H9 (cell line): ENCODE measurements at regions not wholly inside any gene's neighbourhood (a gene's known extent, or its start where the extent isn't known, plus 50 kb on each side); places are given as distances from the start of the nearest gene placed in this dataset.

ENCODE experiments used
- DNase-seq: peaks from one replicate; pipeline ENCODE4 v3.0.0-alpha.2; 2017
- H2AFZ ChIP-seq: one replicate; pipeline ENCODE4 v1.6.1; 2013; ENCODE audit warnings: mild to moderate bottlenecking, low read length, control low read depth, moderate library complexity
- H2AK5ac ChIP-seq: 2 replicates; pipeline ENCODE4 v1.6.1; 2013; ENCODE audit warnings: low read length, control low read depth, mixed read lengths; ENCODE audit not compliant: insufficient read length
- H2BK120ac ChIP-seq: one replicate; pipeline ENCODE4 v1.6.1; 2013; ENCODE audit warnings: low read depth, mild to moderate bottlenecking, low read length, control low read depth, inconsistent platforms; ENCODE audit not compliant: poor library complexity, severe bottlenecking
- H2BK12ac ChIP-seq: 2 replicates; pipeline ENCODE4 v1.6.1; 2013; ENCODE audit warnings: low read length, control low read depth, mixed read lengths, low read depth; ENCODE audit not compliant: insufficient read length
- H2BK15ac ChIP-seq: 2 replicates; pipeline ENCODE4 v1.6.1; 2013; ENCODE audit warnings: low read depth, low read length, control low read depth
- H2BK20ac ChIP-seq: one replicate; pipeline ENCODE4 v1.6.1; 2013; ENCODE audit warnings: low read depth, mild to moderate bottlenecking, low read length, control low read depth, inconsistent platforms; ENCODE audit not compliant: poor library complexity, severe bottlenecking
- H2BK5ac ChIP-seq: 2 replicates; pipeline ENCODE4 v1.6.1; 2013; ENCODE audit warnings: low read length, control low read depth, mixed read lengths; ENCODE audit not compliant: insufficient read length
- H3K14ac ChIP-seq: 2 replicates; pipeline ENCODE4 v1.6.1; 2013; ENCODE audit warnings: low read length, control low read depth; ENCODE audit not compliant: insufficient read depth
- H3K18ac ChIP-seq: 2 replicates; pipeline ENCODE4 v1.6.1; 2013; ENCODE audit warnings: low read depth, mild to moderate bottlenecking, mixed read lengths, low read length, control low read depth; ENCODE audit not compliant: insufficient read length
- H3K23ac ChIP-seq: 2 replicates; pipeline ENCODE4 v1.6.1; 2013; ENCODE audit warnings: low read length, control low read depth, mixed read lengths, low read depth; ENCODE audit not compliant: insufficient read length
- H3K23me2 ChIP-seq: 2 replicates; pipeline ENCODE4 v1.6.1; 2013; ENCODE audit warnings: low read depth, mild to moderate bottlenecking, mixed read lengths, low read length, control low read depth; ENCODE audit not compliant: insufficient read length, poor library complexity, severe bottlenecking
- H3K27ac ChIP-seq: 2 replicates; pipeline ENCODE4 v1.5.1; 2013; ENCODE audit warnings: low read length, control low read depth, mixed read lengths, low read depth; ENCODE audit not compliant: insufficient read length
- H3K27me3 ChIP-seq: 2 replicates; pipeline ENCODE4 v1.6.1; 2013; ENCODE audit warnings: low read length, control low read depth, inconsistent platforms; ENCODE audit not compliant: insufficient read depth
- H3K4ac ChIP-seq: 2 replicates; pipeline ENCODE4 v1.6.1; 2013; ENCODE audit warnings: low read depth, mild to moderate bottlenecking, control low read depth, inconsistent platforms, low read length, moderate library complexity
- H3K4me1 ChIP-seq: 2 replicates; pipeline ENCODE4 v1.6.1; 2013; ENCODE audit warnings: low read length, control low read depth, inconsistent platforms; ENCODE audit not compliant: insufficient read depth
- H3K4me2 ChIP-seq: 2 replicates; pipeline ENCODE4 v1.6.1; 2013; ENCODE audit warnings: low read length, control low read depth, mixed read lengths; ENCODE audit not compliant: insufficient read length, insufficient read depth
- H3K56ac ChIP-seq: 2 replicates; pipeline ENCODE4 v1.6.1; 2013; ENCODE audit warnings: low read depth, mild to moderate bottlenecking, mixed read lengths, low read length, control low read depth; ENCODE audit not compliant: insufficient read length
- H3K79me1 ChIP-seq: 2 replicates; pipeline ENCODE4 v1.6.1; 2013; ENCODE audit warnings: low read depth, mild to moderate bottlenecking, moderate library complexity, low read length, control low read depth, inconsistent platforms; ENCODE audit not compliant: insufficient read depth, poor library complexity, severe bottlenecking
- H3K79me2 ChIP-seq: 2 replicates; pipeline ENCODE4 v1.6.1; 2013; ENCODE audit warnings: low read length, control low read depth, inconsistent platforms; ENCODE audit not compliant: insufficient read depth
- H3K9ac ChIP-seq: 2 replicates; pipeline ENCODE4 v1.6.1; 2013; ENCODE audit warnings: low read length, control low read depth, mixed read lengths; ENCODE audit not compliant: insufficient read length; ENCODE audit errors: extremely low read depth
- H3K9me3 ChIP-seq: one replicate; pipeline ENCODE4 v1.6.1; 2013; ENCODE audit warnings: low read depth, low read length, inconsistent platforms; ENCODE audit not compliant: control insufficient read depth
- H3T11ph ChIP-seq: one replicate; pipeline ENCODE4 v1.6.1; 2013; ENCODE audit warnings: mild to moderate bottlenecking, low read length, control low read depth, inconsistent platforms
- H4K20me1 ChIP-seq: one replicate; pipeline ENCODE4 v1.6.1; 2013; ENCODE audit not compliant: control insufficient read depth, insufficient read length, insufficient read depth
- H4K5ac ChIP-seq: 2 replicates; pipeline ENCODE4 v1.6.1; 2013; ENCODE audit warnings: low read depth, mild to moderate bottlenecking, mixed read lengths, low read length, control low read depth; ENCODE audit not compliant: insufficient read length
- H4K8ac ChIP-seq: replicated peaks from 2 replicates; pipeline ENCODE4 v1.6.1; 2013; ENCODE audit warnings: low read length, control low read depth, mixed read lengths, low read depth; ENCODE audit not compliant: insufficient read length
- H4K91ac ChIP-seq: 2 replicates; pipeline ENCODE4 v1.6.1; 2013; ENCODE audit warnings: low read depth, mild to moderate bottlenecking, moderate library complexity, mixed read lengths, low read length, control low read depth; ENCODE audit not compliant: insufficient read length
- H3K27ac Mint-ChIP-seq, 3 experiments: 2 replicates in 2 of 3; 3 replicates in 1 of 3; pipeline ENCODE4 v1.8.0; 2020 to 2021; ENCODE audit warnings: mixed read lengths in 3 of 3, mild to moderate bottlenecking in 1 of 3, moderate library complexity in 1 of 3
- H3K27me3 Mint-ChIP-seq: 2 replicates; pipeline ENCODE4 v1.8.0; 2021; ENCODE audit warnings: low read depth, mild to moderate bottlenecking, moderate library complexity, mixed read lengths
- H3K36me3 Mint-ChIP-seq, 3 experiments: 2 replicates in 2 of 3; 3 replicates in 1 of 3; pipeline ENCODE4 v1.8.0; 2020 to 2021; ENCODE audit warnings: low read depth in 3 of 3, mixed read lengths in 3 of 3; ENCODE audit not compliant: insufficient read depth in 1 of 3
- H3K4me1 Mint-ChIP-seq, 2 experiments: 2 replicates each; pipeline ENCODE4 v1.8.0; 2020; ENCODE audit warnings: mixed read lengths in 2 of 2
- H3K4me3 Mint-ChIP-seq, 2 experiments: 2 replicates in 1 of 2; 3 replicates in 1 of 2; pipeline ENCODE4 v1.8.0; 2020 to 2021; ENCODE audit warnings: mild to moderate bottlenecking in 2 of 2, mixed read lengths in 2 of 2, moderate library complexity in 1 of 2
- H3K9me3 Mint-ChIP-seq, 2 experiments: 2 replicates in 1 of 2; 3 replicates in 1 of 2; pipeline ENCODE4 v1.8.0; 2020; ENCODE audit warnings: mild to moderate bottlenecking in 2 of 2, mixed read lengths in 2 of 2, moderate library complexity in 1 of 2
- TF ChIP-seq, protein P1 (sequence below): fragments of 200-600 bp; sonication (generic); conservative IDR thresholded peaks from 3 replicates; pipeline ENCODE4 v1.8.0; 2021; ENCODE audit warnings: antibody characterized with exemption, mild to moderate bottlenecking

DNA sequence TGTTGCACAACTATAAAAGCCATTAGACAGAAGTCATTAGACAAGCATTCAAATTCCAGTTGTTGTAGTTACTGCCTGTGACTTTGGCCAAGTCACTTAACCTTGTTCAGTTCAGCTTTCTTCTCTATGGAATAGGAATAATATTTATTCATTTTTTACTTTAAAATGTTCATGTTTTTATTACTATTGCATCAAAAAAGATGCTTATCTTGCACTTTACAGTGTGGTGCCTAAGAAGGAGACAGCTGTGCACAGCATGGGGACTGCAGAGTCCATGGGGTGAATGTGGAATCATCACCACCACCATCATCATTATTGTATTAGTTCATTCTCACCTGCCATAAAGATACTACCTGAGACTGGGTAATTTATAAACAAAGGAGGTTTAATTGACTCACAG, 504.2 kb downstream of the SOX2 start:
- no peak for DNase-seq
- Mint-ChIP-seq H3K9me3 (no peaks in the 10 kb centered on the region), H3K36me3 (no peaks in the 10 kb centered on the region), H3K4me3 (no peak overlapping the region), H3K27ac (no peak overlapping the region), H3K27me3 (no peaks in the 10 kb centered on the region; the same call in 1 of the 2 replicates), H3K4me1 (peaks cover 37 to 38% of the 10 kb centered on the region in 2 experiments)
- no peak overlapping the region for H3K23ac ChIP-seq
- H4K20me1 ChIP-seq = no peaks in the 10 kb centered on the region
- H3K9me3 ChIP-seq = no peaks in the 10 kb centered on the region
- H3K18ac ChIP-seq = no peak overlapping the region
- TF ChIP-seq, protein P1, sequence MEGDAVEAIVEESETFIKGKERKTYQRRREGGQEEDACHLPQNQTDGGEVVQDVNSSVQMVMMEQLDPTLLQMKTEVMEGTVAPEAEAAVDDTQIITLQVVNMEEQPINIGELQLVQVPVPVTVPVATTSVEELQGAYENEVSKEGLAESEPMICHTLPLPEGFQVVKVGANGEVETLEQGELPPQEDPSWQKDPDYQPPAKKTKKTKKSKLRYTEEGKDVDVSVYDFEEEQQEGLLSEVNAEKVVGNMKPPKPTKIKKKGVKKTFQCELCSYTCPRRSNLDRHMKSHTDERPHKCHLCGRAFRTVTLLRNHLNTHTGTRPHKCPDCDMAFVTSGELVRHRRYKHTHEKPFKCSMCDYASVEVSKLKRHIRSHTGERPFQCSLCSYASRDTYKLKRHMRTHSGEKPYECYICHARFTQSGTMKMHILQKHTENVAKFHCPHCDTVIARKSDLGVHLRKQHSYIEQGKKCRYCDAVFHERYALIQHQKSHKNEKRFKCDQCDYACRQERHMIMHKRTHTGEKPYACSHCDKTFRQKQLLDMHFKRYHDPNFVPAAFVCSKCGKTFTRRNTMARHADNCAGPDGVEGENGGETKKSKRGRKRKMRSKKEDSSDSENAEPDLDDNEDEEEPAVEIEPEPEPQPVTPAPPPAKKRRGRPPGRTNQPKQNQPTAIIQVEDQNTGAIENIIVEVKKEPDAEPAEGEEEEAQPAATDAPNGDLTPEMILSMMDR = no peak
- H2BK12ac ChIP-seq = no peak overlapping the region
- H2AFZ ChIP-seq = no peak overlapping the region
- H4K8ac ChIP-seq = no peak overlapping the region
- H2BK20ac ChIP-seq = no peak overlapping the region
- no peak overlapping the region for H3K27ac ChIP-seq
- H3K4me2 ChIP-seq = no peak overlapping the region
- H3K23me2 ChIP-seq = no peaks in the 10 kb centered on the region
- H3K79me2 ChIP-seq = no peaks in the 10 kb centered on the region
- H3K4ac ChIP-seq = no peak overlapping the region
- no peak overlapping the region for H2BK120ac ChIP-seq
- no peaks in the 10 kb centered on the region for H3K79me1 ChIP-seq
- H3T11ph ChIP-seq = no peak overlapping the region
- no peak overlapping the region for H3K9ac ChIP-seq
- H3K14ac ChIP-seq = no peak overlapping the region
- H2BK5ac ChIP-seq = no peak overlapping the region
- no peak overlapping the region for H3K56ac ChIP-seq
- H3K27me3 ChIP-seq = no peaks in the 10 kb centered on the region
- no peak overlapping the region for H4K91ac ChIP-seq
- no peak overlapping the region for H2AK5ac ChIP-seq
- H4K5ac ChIP-seq = no peak overlapping the region
- H2BK15ac ChIP-seq = no peak overlapping the region
- H3K4me1 ChIP-seq = 0 out of 2 replicates have a peak, but pooled peaks cover 10% of the 10 kb centered on the region
